Endothelial cell of umbilical vein (primary cell): ENCODE measurements at regions not wholly inside any gene's neighbourhood (a gene's known extent, or its start where the extent isn't known, plus 50 kb on each side); places are given as distances from the start of the nearest gene placed in this dataset.

Source experiments
- BruUV-seq: library from RNA; stranded (reverse); fragments of 400-500 nt; replicated peaks from 2 replicates; lab custom pipeline; 2021; lab: Mats Ljungman, UMichigan
- CTCF ChIA-PET: fragments of 300-600, 350-600 bp; sonication (Branson Sonifier 250); formaldehyde crosslinking; loops from one replicate; lab custom pipeline; 2021; ENCODE audit warnings: antibody characterized with exemption, inconsistent platforms; lab: Charles Lee
- POLR2A ChIA-PET: fragments of 300-600, 350-600 bp; sonication (Branson Sonifier 250); formaldehyde crosslinking; loops from one replicate; lab custom pipeline; 2021; ENCODE audit warnings: antibody characterized with exemption, inconsistent platforms; lab: Charles Lee
- DNase-seq: peaks from one replicate; pipeline ENCODE4 v3.0.0-alpha.2; 2011; ENCODE audit warnings: low read depth, low spot score
- FAIRE-seq: peaks from 2 replicates; lab custom pipeline; 2011; peaks lifted over from hg19 to GRCh38; lab: Jason Lieb, UNC
- H2AFZ ChIP-seq: 2 replicates; pipeline ENCODE4 v1.6.0; 2012; ENCODE audit warnings: low read depth, low read length, control low read depth, inconsistent platforms
- H3K27ac ChIP-seq: 2 replicates; pipeline ENCODE4 v1.5.1; 2011; ENCODE audit warnings: low read depth, mild to moderate bottlenecking, control low read depth, low read length, moderate library complexity; ENCODE audit not compliant: insufficient read depth
- H3K27me3 ChIP-seq, 2 experiments: 2 replicates each; pipeline versions ENCODE4 v1.6.0 to v1.6.1; 2011; ENCODE audit warnings: low read length in 2 of 2, mixed read lengths in 1 of 2; ENCODE audit not compliant: control insufficient read depth in 2 of 2, insufficient read depth in 2 of 2
- H3K36me3 ChIP-seq, 2 experiments: 2 replicates in 1 of 2; 3 replicates in 1 of 2; pipeline ENCODE4 v1.5.1; 2011; ENCODE audit warnings: low read length in 2 of 2, mild to moderate bottlenecking in 1 of 2, moderate library complexity in 1 of 2; ENCODE audit not compliant: control insufficient read depth in 2 of 2, insufficient read depth in 2 of 2; ENCODE audit errors: extremely low read depth in 1 of 2
- H3K4me1 ChIP-seq: 3 replicates; pipeline ENCODE4 v1.5.1; 2011; ENCODE audit warnings: mild to moderate bottlenecking, low read length; ENCODE audit not compliant: control insufficient read depth, insufficient read depth; ENCODE audit errors: extremely low read depth
- H3K4me2 ChIP-seq: 2 replicates; pipeline ENCODE4 v1.6.1; 2011; ENCODE audit warnings: low read length, control low read depth, mixed read lengths; ENCODE audit not compliant: insufficient read depth
- H3K4me3 ChIP-seq, 3 experiments: fragments of 200-600 bp in 1 of 3; sonication (generic), shearing (Covaris generic) in 1 of 3; replicated peaks in 1 of 3; 2 replicates each; pipeline ENCODE4 v1.5.1; 2011 to 2016; ENCODE audit warnings: control low read depth in 3 of 3, low read length in 3 of 3, mild to moderate bottlenecking in 2 of 3, inconsistent platforms in 1 of 3, low read depth in 1 of 3, moderate library complexity in 1 of 3; ENCODE audit not compliant: insufficient read depth in 1 of 3
- H3K79me2 ChIP-seq: 2 replicates; pipeline ENCODE4 v1.6.0; 2012; ENCODE audit warnings: low read length, inconsistent platforms; ENCODE audit not compliant: control insufficient read depth, insufficient read depth
- H3K9ac ChIP-seq: replicated peaks from 2 replicates; pipeline ENCODE3; 2011; ENCODE audit warnings: low read length, control low read depth; ENCODE audit not compliant: insufficient read depth; ENCODE audit errors: extremely low read depth
- H3K9me1 ChIP-seq: replicated peaks from 3 replicates; pipeline ENCODE4 v1.6.0; 2011; ENCODE audit warnings: mild to moderate bottlenecking, low read length; ENCODE audit not compliant: control insufficient read depth, insufficient read depth; ENCODE audit errors: extremely low read depth
- H3K9me3 ChIP-seq: replicated peaks from 2 replicates; pipeline ENCODE4 v1.5.1; 2012; ENCODE audit warnings: low read length, inconsistent platforms; ENCODE audit not compliant: control insufficient read depth, insufficient read depth
- H4K20me1 ChIP-seq: replicated peaks from 2 replicates; pipeline ENCODE3; 2011; ENCODE audit warnings: mild to moderate bottlenecking, low read length; ENCODE audit not compliant: control insufficient read depth, insufficient read depth; ENCODE audit errors: extremely low read depth
- CTCF ChIP-seq, 2 donors: IDR thresholded peaks; 1 replicate in 1 of 2; 2 replicates in 1 of 2; pipeline ENCODE4 v1.5.1; 2011; ENCODE audit warnings: low read length in 2 of 2, mild to moderate bottlenecking in 2 of 2, moderate library complexity in 2 of 2, control low read depth in 1 of 2, inconsistent platforms in 1 of 2, low read depth in 1 of 2; ENCODE audit not compliant: insufficient read depth in 1 of 2; ENCODE audit errors: extremely low read depth in 1 of 2
- EZH2 ChIP-seq: IDR thresholded peaks from 2 replicates; pipeline ENCODE4 v1.6.1; 2012; ENCODE audit warnings: borderline replicate concordance, low read depth, mild to moderate bottlenecking, moderate library complexity, low read length, inconsistent platforms; ENCODE audit not compliant: severe bottlenecking
- FOS ChIP-seq: IDR thresholded peaks from 2 replicates; pipeline ENCODE4 v1.6.1; 2011; ENCODE audit warnings: mild to moderate bottlenecking, low read length, moderate library complexity, borderline replicate concordance; ENCODE audit not compliant: insufficient read depth
- GATA2 ChIP-seq: IDR thresholded peaks from 2 replicates; pipeline ENCODE4 v1.7.0; 2011; ENCODE audit warnings: low read depth, mild to moderate bottlenecking, moderate library complexity, mixed read lengths, low read length; ENCODE audit not compliant: insufficient read length, insufficient read depth
- JUN ChIP-seq: IDR thresholded peaks from 2 replicates; pipeline ENCODE4 v1.6.1; 2011; ENCODE audit warnings: borderline replicate concordance, low read depth; ENCODE audit not compliant: insufficient read length, insufficient read depth
- MAX ChIP-seq: IDR thresholded peaks from 2 replicates; pipeline ENCODE4 v1.6.1; 2011; ENCODE audit not compliant: insufficient read depth, insufficient read length
- POLR2A ChIP-seq: IDR thresholded peaks from 2 replicates; pipeline ENCODE4 v1.6.1; 2012; ENCODE audit warnings: low read depth, mild to moderate bottlenecking, control low read depth, low read length
- POLR2AphosphoS5 ChIP-seq: IDR thresholded peaks from 2 replicates; pipeline ENCODE4 v1.6.1; 2012; ENCODE audit warnings: low read depth, mild to moderate bottlenecking, control low read depth, low read length, moderate library complexity; ENCODE audit not compliant: insufficient read depth
- dilution Hi-C: fragments of 300-500 bp; cut with MboI; formaldehyde crosslinking; loops from one replicate; pipeline ENCODE4 v1.15.0; 2019; ENCODE audit warnings: low sequenced_read_pairs; ENCODE audit not compliant: extremely low pct_ligation_motif_present
- intact Hi-C: fragments of 100-400 bp; cut with micrococcal nuclease; formaldehyde crosslinking; loops from one replicate; pipeline ENCODE4 v1.10.0; 2022

GRCh38 chr6:163952005-163952404 lies 537.5 kb downstream of the QKI start:
- DNase-seq (no peak), FAIRE-seq (no peak)
- ChIA-PET POLR2A (no interaction called here), CTCF (no interaction called here)
- Histone ChIP-seq H4K20me1 (no peaks in the 10 kb centered on the region), H3K36me3 (no peaks in the 10 kb centered on the region), H3K27ac (no peak overlapping the region), H3K4me3 (no peak overlapping the region), H3K27me3 (peaks cover 0 to 8% of the 10 kb centered on the region in 2 experiments), H3K9me1 (no peaks in the 10 kb centered on the region), H3K9me3 (no peaks in the 10 kb centered on the region), H3K79me2 (no peaks in the 10 kb centered on the region), H3K4me2 (no peak overlapping the region), H3K4me1 (peaks cover 4% of the 10 kb centered on the region), H2AFZ (no peak overlapping the region), H3K9ac (no peak overlapping the region)
- TF ChIP-seq GATA2 (no peak), FOS (no peak), JUN (no peak), POLR2AphosphoS5 (no peak)
- dilution Hi-C loops (no loop called here), intact Hi-C loops (no loop called here)
- no TSS peak for BruUV-seq

GRCh38 chr6:163951326-163951725 lies 536.8 kb downstream of the QKI start:
- Histone ChIP-seq H3K9me3 (no peaks in the 10 kb centered on the region), H4K20me1 (no peaks in the 10 kb centered on the region), H3K27ac (no peak overlapping the region), H3K4me2 (no peak overlapping the region), H2AFZ (no peak overlapping the region), H3K4me3 (no peak overlapping the region), H3K9ac (no peak overlapping the region), H3K36me3 (no peaks in the 10 kb centered on the region), H3K79me2 (no peaks in the 10 kb centered on the region), H3K4me1 (no peaks in the 10 kb centered on the region), H3K27me3 (peaks cover 0 to 8% of the 10 kb centered on the region in 2 experiments), H3K9me1 (no peaks in the 10 kb centered on the region)
- dilution Hi-C loops, result no loop called here
- ChIA-PET POLR2A (no interaction called here), CTCF (no interaction called here)
- TF ChIP-seq FOS (no peak), CTCF (IDR thresholded peaks at IDR 0.05; ENCODE audit: extremely low read depth in 1 of 2, insufficient read depth in 1 of 2, low read depth in 1 of 2, low read length in 2 of 2) (no peak), EZH2 (no peak), POLR2AphosphoS5 (no peak), JUN (no peak), MAX (no peak), POLR2A (no peak)
- no peak for FAIRE-seq
- intact Hi-C loops, result no loop called here
- DNase-seq, result no peak
- no TSS peak for BruUV-seq
